GM13977 (cell line): ENCODE measurements at regions not wholly inside any gene's neighbourhood (a gene's known extent, or its start where the extent isn't known, plus 50 kb on each side); places are given as distances from the start of the nearest gene placed in this dataset.

Source experiments
- DNase-seq: peaks from one replicate; pipeline ENCODE4 v3.0.0; 2012; ENCODE audit warnings: low spot score
- in situ Hi-C: fragments of 300-500 bp; cut with MboI; formaldehyde crosslinking; loops from one replicate; pipeline ENCODE4 v1.12.0; 2022; ENCODE audit warnings: low sequenced_read_pairs, low pct_unique_long_range_greater_than_20kb, mixed read lengths, inconsistent platforms; ENCODE audit not compliant: unreplicated experiment
- TF ChIP-seq, protein P1 (sequence below): IDR thresholded peaks from 2 replicates; pipeline ENCODE4 v1.5.1; 2012; ENCODE audit warnings: mild to moderate bottlenecking, control low read depth; ENCODE audit not compliant: insufficient read depth; ENCODE audit errors: extremely low read depth, missing control alignments

DNA sequence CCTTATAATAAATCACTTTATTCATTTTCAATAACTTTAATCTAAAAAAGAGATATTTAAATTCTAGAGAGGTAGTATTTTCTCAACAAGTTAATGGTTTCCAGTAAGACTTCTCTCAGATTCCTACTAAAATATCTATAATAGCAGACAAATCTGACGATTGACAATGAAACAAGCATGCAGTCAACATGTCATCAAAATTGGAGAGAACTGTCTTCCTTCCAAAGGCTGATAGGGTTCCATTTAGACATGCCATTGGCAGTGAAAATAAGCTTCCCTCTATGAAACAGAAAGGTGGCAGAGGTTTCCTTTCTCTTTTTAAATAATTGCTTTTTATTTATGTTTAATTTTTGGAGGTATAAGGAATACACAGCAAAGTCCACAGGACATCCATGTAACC is 217.1 kb downstream of the POM121L12 start:
- TF ChIP-seq, protein P1, sequence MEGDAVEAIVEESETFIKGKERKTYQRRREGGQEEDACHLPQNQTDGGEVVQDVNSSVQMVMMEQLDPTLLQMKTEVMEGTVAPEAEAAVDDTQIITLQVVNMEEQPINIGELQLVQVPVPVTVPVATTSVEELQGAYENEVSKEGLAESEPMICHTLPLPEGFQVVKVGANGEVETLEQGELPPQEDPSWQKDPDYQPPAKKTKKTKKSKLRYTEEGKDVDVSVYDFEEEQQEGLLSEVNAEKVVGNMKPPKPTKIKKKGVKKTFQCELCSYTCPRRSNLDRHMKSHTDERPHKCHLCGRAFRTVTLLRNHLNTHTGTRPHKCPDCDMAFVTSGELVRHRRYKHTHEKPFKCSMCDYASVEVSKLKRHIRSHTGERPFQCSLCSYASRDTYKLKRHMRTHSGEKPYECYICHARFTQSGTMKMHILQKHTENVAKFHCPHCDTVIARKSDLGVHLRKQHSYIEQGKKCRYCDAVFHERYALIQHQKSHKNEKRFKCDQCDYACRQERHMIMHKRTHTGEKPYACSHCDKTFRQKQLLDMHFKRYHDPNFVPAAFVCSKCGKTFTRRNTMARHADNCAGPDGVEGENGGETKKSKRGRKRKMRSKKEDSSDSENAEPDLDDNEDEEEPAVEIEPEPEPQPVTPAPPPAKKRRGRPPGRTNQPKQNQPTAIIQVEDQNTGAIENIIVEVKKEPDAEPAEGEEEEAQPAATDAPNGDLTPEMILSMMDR: no peak
- no peak for DNase-seq
- in situ Hi-C loops: no loop called here

DNA sequence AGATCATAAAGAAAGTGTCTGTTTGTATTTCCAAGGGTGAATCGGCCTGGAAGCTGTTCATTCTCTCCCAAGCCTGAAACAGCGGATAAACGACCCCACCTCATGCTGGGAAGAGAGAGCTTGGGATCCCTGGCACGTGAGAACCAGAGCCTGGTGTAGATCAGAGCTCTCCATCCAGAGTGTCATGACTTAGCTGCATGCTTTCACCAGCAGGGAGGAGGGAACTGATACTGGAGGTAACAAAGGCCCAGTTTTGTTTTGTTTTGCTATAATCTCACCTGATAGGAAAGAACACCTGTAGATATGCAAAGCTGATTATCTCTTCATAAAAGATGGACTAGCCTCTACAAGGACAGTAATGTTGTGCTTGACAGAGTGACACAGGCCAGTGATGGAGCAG is 236.6 kb downstream of the POM121L12 start:
- in situ Hi-C loops: no loop called here
- DNase-seq: no peak

DNA sequence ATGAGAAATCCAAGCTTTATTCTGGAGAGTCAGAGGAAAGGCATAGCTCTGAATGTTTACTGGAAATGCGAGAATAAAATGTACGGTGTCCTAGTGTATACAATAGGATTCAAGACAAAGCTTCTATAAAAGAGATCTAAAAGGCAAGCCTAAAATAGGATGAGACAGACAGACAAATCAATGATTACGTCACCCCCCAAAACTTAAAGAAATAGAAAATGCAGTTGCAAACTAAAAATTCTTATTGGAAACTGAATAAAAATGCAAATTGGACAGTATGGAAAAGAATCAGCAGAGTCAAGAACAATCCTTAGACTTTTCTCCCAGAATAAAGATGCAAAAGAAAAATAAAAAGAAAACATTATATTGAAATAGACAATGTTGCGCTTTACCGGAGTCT is 245.9 kb downstream of the POM121L12 start:
- TF ChIP-seq, protein P1: no peak
- in situ Hi-C loops: no loop called here
- DNase-seq: no peak

More for the DNA sequence above, 236.6 kb downstream of the POM121L12 start:
- TF ChIP-seq, protein P1: no peak

DNA sequence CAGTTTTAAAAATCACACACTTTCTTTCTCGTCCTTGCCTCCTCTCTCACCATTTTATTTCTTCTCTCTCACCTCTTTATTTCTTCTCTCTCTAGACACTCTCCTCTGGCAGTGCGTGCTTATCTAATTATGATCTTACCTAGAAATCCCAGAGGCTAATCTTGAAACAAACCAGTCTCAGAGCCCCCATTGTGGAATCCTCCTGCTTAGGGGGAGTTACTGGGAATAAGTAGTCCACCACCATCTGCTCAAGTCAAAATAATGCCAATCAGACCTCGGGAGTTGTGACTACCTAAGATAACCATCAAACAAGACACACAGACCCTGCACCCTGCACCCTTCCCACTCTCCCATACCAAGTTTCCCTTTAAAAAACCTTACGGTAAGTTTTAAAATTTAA is 256.9 kb downstream of the POM121L12 start:
- in situ Hi-C loops: no loop called here
- no peak for DNase-seq
- TF ChIP-seq, protein P1: no peak

DNA sequence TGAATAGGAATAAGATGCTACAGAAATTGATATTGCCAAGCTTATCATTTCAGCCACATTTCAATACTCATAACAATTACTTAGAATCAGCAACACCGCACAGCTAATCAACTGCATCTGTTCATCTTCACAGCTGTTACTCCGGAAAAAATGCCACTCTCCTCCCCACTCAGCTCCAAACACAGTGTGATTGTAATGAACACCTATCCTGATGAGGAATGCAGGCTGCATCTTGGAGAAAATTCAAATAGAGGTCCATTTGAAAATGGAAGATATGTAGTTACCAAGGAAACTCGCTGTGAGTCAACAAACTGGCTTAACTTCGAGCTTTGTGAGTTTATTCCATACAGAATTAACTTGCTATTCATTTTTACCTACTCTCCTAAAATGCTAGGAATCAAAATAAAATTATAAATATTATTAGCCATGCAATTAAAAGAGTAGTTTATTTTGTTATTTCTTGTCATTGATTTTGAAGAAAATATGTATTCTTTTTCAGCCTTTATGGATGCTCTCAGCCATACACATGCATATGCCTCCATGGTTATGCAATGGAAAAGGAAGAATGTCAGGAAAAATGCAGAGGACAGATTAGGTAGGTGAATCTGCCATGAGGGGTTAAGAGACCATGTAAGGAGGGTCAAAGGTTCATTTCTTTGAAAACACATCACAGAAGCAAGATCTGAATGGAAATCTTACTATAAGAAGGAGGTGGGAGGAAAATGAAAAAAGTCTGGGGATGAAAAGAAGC is 267.2 kb downstream of the POM121L12 start:
- TF ChIP-seq, protein P1: no peak
- in situ Hi-C loops: no loop called here
- no peak for DNase-seq

DNA sequence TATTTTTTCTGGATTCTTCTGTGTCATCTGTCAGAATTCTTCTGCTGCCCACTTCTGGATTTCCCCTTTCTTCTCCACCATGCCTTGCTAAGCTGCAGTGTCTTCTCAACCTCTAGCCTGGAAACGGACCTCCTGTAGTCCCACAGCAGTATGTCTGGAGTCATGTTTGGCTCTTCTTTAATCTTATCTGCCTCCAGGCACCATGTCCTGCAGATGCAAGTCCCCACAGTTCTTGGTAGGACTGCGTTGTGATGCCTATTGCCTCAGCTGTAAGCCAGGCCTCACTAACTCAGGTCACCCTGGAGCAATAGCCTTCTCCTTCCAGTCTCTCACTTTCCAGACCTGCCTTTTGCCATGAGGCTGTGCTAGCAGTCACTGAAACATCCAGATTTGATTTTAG is 268.3 kb downstream of the POM121L12 start:
- no peak for DNase-seq
- TF ChIP-seq, protein P1: no peak
- in situ Hi-C loops: no loop called here
